SK-N-SH (cell line): ENCODE measurements at regions not wholly inside any gene's neighbourhood (a gene's known extent, or its start where the extent isn't known, plus 50 kb on each side); places are given as distances from the start of the nearest gene placed in this dataset.

Experiments used
- CTCF ChIA-PET: fragments of 300-600, 350-600 bp; formaldehyde crosslinking; extraction: SDS; loops from one replicate; lab custom pipeline; 2021; lab: Yijun Ruan, JAX
- POLR2A ChIA-PET: fragments of 350-600 bp; sonication (Branson Sonifier 250); formaldehyde crosslinking; extraction: SDS; loops from one replicate; lab custom pipeline; 2020; ENCODE audit warnings: antibody characterized with exemption, inconsistent platforms; lab: Yijun Ruan, JAX
- DNase-seq: peaks from one replicate; pipeline ENCODE4 v3.0.0; 2012
- H2AFZ ChIP-seq: fragments of 200-600 bp; sonication (generic); 2 replicates; pipeline ENCODE4 v1.8.1; 2016; ENCODE audit warnings: antibody characterized with exemption, mild to moderate bottlenecking, low read depth
- H3F3A ChIP-seq: fragments of 200-600 bp; sonication (generic); replicated peaks from 2 replicates; pipeline ENCODE3; 2016; ENCODE audit warnings: antibody characterized with exemption, mild to moderate bottlenecking; ENCODE audit not compliant: insufficient read depth
- H3K27ac ChIP-seq, 2 experiments: fragments of 200-500 bp in 1 of 2; fragments of 200-600 bp in 1 of 2; sonication (Bioruptor generic) in 1 of 2; sonication (generic), shearing (Covaris generic) in 1 of 2; 2 replicates each; pipeline versions ENCODE4 v1.5.1 to v1.6.1; 2014 to 2016; ENCODE audit warnings: low read depth in 2 of 2, inconsistent platforms in 1 of 2, low read length in 1 of 2, mild to moderate bottlenecking in 1 of 2, mixed read lengths in 1 of 2
- H3K27me3 ChIP-seq: fragments of 200-600 bp; sonication (generic), shearing (Covaris generic); 2 replicates; pipeline ENCODE4 v1.6.1; 2016; ENCODE audit warnings: mixed run types; ENCODE audit not compliant: insufficient read depth
- H3K36me3 ChIP-seq, 2 experiments: fragments of 200-500 bp in 1 of 2; fragments of 200-600 bp in 1 of 2; sonication (Bioruptor generic) in 1 of 2; sonication (generic) in 1 of 2; replicated peaks in 1 of 2; 2 replicates each; pipeline versions ENCODE3 to v1.5.1; 2014 to 2016; ENCODE audit warnings: low read length in 1 of 2, mild to moderate bottlenecking in 1 of 2; ENCODE audit not compliant: insufficient read depth in 2 of 2, control insufficient read depth in 1 of 2
- H3K4me1 ChIP-seq, 2 experiments: fragments of 200-500 bp in 1 of 2; fragments of 200-600 bp in 1 of 2; sonication (Bioruptor generic) in 1 of 2; sonication (generic), shearing (Covaris generic) in 1 of 2; 2 replicates each; pipeline versions ENCODE4 v1.5.1 to v1.6.1; 2014 to 2016; ENCODE audit warnings: low read depth in 1 of 2, low read length in 1 of 2, mixed run types in 1 of 2; ENCODE audit not compliant: insufficient read depth in 2 of 2, control insufficient read depth in 1 of 2
- H3K4me2 ChIP-seq: fragments of 200-600 bp; sonication (generic), shearing (Covaris generic); 2 replicates; pipeline ENCODE4 v1.6.1; 2017; ENCODE audit warnings: mixed run types
- H3K4me3 ChIP-seq, 2 experiments: fragments of 200-500 bp in 1 of 2; fragments of 200-600 bp in 1 of 2; sonication (Bioruptor generic) in 1 of 2; sonication (generic), shearing (Covaris generic) in 1 of 2; 2 replicates each; pipeline versions ENCODE4 v1.5.1 to v1.8.1; 2014 to 2016; ENCODE audit warnings: low read depth in 2 of 2, inconsistent platforms in 1 of 2, low read length in 1 of 2, mild to moderate bottlenecking in 1 of 2, mixed read lengths in 1 of 2, moderate library complexity in 1 of 2
- H3K79me2 ChIP-seq: fragments of 200-600 bp; sonication (generic); 2 replicates; pipeline ENCODE4 v1.8.1; 2017; ENCODE audit warnings: mild to moderate bottlenecking; ENCODE audit not compliant: insufficient read depth
- H3K9ac ChIP-seq: fragments of 200-600 bp; sonication (generic); 2 replicates; pipeline ENCODE4 v1.6.1; 2017; ENCODE audit warnings: mixed run types
- H3K9me2 ChIP-seq: fragments of 200-600 bp; sonication (generic); 2 replicates; pipeline ENCODE4 v1.6.1; 2017; ENCODE audit warnings: mixed run types
- H3K9me3 ChIP-seq: fragments of 200-600 bp; sonication (generic); 2 replicates; pipeline ENCODE4 v1.6.1; 2017; ENCODE audit warnings: mixed run types, mild to moderate bottlenecking, moderate library complexity
- H4K20me1 ChIP-seq: fragments of 200-600 bp; sonication (generic); 2 replicates; pipeline ENCODE4 v1.6.1; 2017; ENCODE audit warnings: mild to moderate bottlenecking, mixed run types; ENCODE audit not compliant: insufficient read depth
- CTCF ChIP-seq: fragments of 200-600 bp; sonication (generic); IDR thresholded peaks from 2 replicates; pipeline ENCODE4 v1.6.1; 2017; ENCODE audit warnings: antibody characterized with exemption, mild to moderate bottlenecking, moderate library complexity
- ELF1 ChIP-seq: IDR thresholded peaks from 2 replicates; pipeline ENCODE4 v1.4.0; 2012
- EP300 ChIP-seq, 2 experiments: IDR thresholded peaks; 2 replicates each; pipeline versions ENCODE4 v1.4.0 to v1.6.1; 2012; ENCODE audit warnings: borderline replicate concordance in 1 of 2, low read depth in 1 of 2, low read length in 1 of 2
- EZH2phosphoT487 ChIP-seq: fragments of 200-600 bp; sonication (generic); IDR thresholded peaks from 2 replicates; pipeline ENCODE4 v1.6.1; 2017; ENCODE audit warnings: low read depth, mixed run types, mild to moderate bottlenecking, antibody characterized with exemption, moderate library complexity, borderline replicate concordance
- FOSL2 ChIP-seq: IDR thresholded peaks from 2 replicates; pipeline ENCODE4 v1.4.0; 2012; ENCODE audit warnings: low read depth, mild to moderate bottlenecking, moderate library complexity, borderline replicate concordance
- FOXM1 ChIP-seq: IDR thresholded peaks from 2 replicates; pipeline ENCODE4 v1.4.0; 2012; ENCODE audit warnings: low read depth, mild to moderate bottlenecking
- GATA2 ChIP-seq: sonication (generic); formaldehyde crosslinking; IDR thresholded peaks from 2 replicates; pipeline ENCODE4 v1.5.0; 2020; ENCODE audit warnings: mild to moderate bottlenecking, missing genetic modification reagents
- JUND ChIP-seq: IDR thresholded peaks from 2 replicates; pipeline ENCODE4 v1.4.0; 2012
- MEF2A ChIP-seq: IDR thresholded peaks from 2 replicates; pipeline ENCODE4 v1.4.0; 2012; ENCODE audit warnings: low read depth, borderline replicate concordance
- PBX3 ChIP-seq: IDR thresholded peaks from 2 replicates; pipeline ENCODE4; 2012
- RAD21 ChIP-seq: IDR thresholded peaks from 2 replicates; pipeline ENCODE4 v1.6.1; 2012; ENCODE audit warnings: mild to moderate bottlenecking, low read length
- RCOR1 ChIP-seq: fragments of 150-350 bp; IDR thresholded peaks from 2 replicates; pipeline ENCODE4 v1.6.1; 2017; ENCODE audit warnings: antibody characterized with exemption, low read length
- RFX5 ChIP-seq: IDR thresholded peaks from 2 replicates; pipeline ENCODE4 v1.6.1; 2012; ENCODE audit warnings: mild to moderate bottlenecking, improper control_type of control experiment, low read length
- RXRA ChIP-seq: IDR thresholded peaks from 2 replicates; pipeline ENCODE4 v1.4.0; 2012; ENCODE audit warnings: low read depth, mild to moderate bottlenecking, borderline replicate concordance
- SIN3A ChIP-seq: IDR thresholded peaks from 2 replicates; pipeline ENCODE4 v1.6.1; 2012; ENCODE audit warnings: low read depth, mild to moderate bottlenecking, low read length, moderate library complexity, borderline replicate concordance
- SMC3 ChIP-seq: IDR thresholded peaks from 2 replicates; pipeline ENCODE4 v1.6.1; 2012; ENCODE audit warnings: low read depth, low read length, improper control_type of control experiment
- USF1 ChIP-seq: IDR thresholded peaks from 2 replicates; pipeline ENCODE4 v1.4.0; 2012; ENCODE audit warnings: low read depth, borderline replicate concordance
- WGBS: methylation state at CpG from one replicate; pipeline ENCODE4 v1.1.6; 2017; ENCODE audit warnings: low lambda C conversion rate; 5-methylcytosine and 5-hydroxymethylcytosine counted together
- TF ChIP-seq, protein P1 (sequence below): fragments of 150-350 bp; IDR thresholded peaks from 2 replicates; pipeline ENCODE4 v1.6.1; 2017; ENCODE audit warnings: antibody characterized with exemption, low read length, low read depth, borderline replicate concordance

DNA sequence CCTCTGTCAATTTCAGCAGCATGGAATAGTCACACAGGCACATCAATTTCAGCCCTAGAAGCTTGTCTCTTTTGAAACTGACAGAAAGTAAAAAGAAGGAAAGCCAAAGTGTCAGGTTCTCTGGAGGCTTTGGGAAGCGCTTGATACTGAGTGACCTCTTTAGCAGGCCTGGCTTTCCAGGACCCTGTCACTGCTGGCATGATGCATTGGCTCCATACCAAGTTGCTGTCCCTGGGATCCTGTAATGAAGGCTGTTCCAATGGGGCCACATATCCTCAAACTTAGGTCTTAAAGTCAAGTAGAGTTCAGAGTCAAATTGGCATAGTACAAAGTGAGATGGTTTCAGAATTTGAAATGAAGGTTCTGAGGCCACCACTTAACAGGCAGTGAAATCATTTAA is 640.9 kb downstream of the SQOR start (continued):
- TF ChIP-seq, protein P1, sequence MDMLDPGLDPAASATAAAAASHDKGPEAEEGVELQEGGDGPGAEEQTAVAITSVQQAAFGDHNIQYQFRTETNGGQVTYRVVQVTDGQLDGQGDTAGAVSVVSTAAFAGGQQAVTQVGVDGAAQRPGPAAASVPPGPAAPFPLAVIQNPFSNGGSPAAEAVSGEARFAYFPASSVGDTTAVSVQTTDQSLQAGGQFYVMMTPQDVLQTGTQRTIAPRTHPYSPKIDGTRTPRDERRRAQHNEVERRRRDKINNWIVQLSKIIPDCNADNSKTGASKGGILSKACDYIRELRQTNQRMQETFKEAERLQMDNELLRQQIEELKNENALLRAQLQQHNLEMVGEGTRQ: no peak
- no peak for TF ChIP-seq SMC3
- TF ChIP-seq EZH2phosphoT487: no peak
- no peak for TF ChIP-seq RFX5
- no peak for TF ChIP-seq USF1
- no peak for TF ChIP-seq MEF2A
- TF ChIP-seq RCOR1: no peak
- no peak for TF ChIP-seq RXRA
- TF ChIP-seq JUND: no peak

GRCh38 chr15:46277451-46277850 is 642.6 kb downstream of the SQOR start:
- TF ChIP-seq RCOR1 (no peak), FOXM1 (no peak), PBX3 (no peak), ELF1 (no peak), JUND (no peak), SIN3A (no peak), FOSL2 (no peak)
- H3K9me2 ChIP-seq: no peaks in the 10 kb centered on the region
- DNase-seq: no peak
- H3F3A ChIP-seq: no peaks in the 10 kb centered on the region
- H3K36me3 ChIP-seq: no peaks in the 10 kb centered on the region
- peak overlapping the region in 1 of 2 experiments; percentile 96; a peak in 2 of 4 replicates for H3K27ac ChIP-seq
- ChIA-PET POLR2A (interaction anchor here (0.6 to 1.5 kb wide), 2 partner anchors 10 to 198 kb away, joined by 3 to 5 read pairs; no protein-coding TSS in a partner anchor), CTCF (interaction anchor here (1.2 to 4.1 kb wide), 6 partner anchors 10 to 572 kb away, joined by 3 to 23 read pairs (median 7); no protein-coding TSS in a partner anchor)
- H2AFZ ChIP-seq: no peak overlapping the region
- H3K4me3 ChIP-seq: no peak overlapping the region
- no peaks in the 10 kb centered on the region for H4K20me1 ChIP-seq
- H3K27me3 ChIP-seq: no peaks in the 10 kb centered on the region
- no peak overlapping the region for H3K9ac ChIP-seq
- H3K4me2 ChIP-seq: no peak overlapping the region
- peaks cover 0 to 9% of the 10 kb centered on the region in 2 experiments; a peak in 2 of 4 replicates for H3K4me1 ChIP-seq
- no peaks in the 10 kb centered on the region for H3K79me2 ChIP-seq
- no peaks in the 10 kb centered on the region for H3K9me3 ChIP-seq

DNA sequence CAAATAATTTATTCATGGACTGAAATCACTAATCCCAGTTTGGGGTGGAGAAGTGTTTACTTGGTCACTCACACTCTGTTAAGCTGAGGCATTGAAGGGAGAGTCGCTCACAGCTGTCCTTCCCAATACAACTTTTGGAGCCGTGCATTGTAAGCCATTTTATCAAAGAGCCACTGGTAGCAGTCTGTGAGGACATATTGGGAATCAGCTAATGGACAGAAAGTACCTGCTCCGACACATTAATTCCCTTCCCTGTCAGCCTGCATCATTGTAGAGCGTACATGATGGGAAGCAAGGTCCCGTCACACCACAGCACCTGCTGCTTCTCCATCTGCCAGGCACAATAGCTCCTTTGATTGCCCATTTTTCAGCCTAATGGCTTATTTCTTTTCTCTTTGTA is 643.2 kb downstream of the SQOR start:
- DNase-seq: peak; percentile 36
- Histone ChIP-seq H3K4me3 (no peak overlapping the region), H3K27ac (peak overlapping the region in 1 of 2 experiments; percentile 96; a peak in 2 of 4 replicates), H2AFZ (no peak overlapping the region), H3K9me3 (no peaks in the 10 kb centered on the region), H3K9ac (no peak overlapping the region), H3K4me1 (peaks cover 0 to 9% of the 10 kb centered on the region in 2 experiments; a peak in 2 of 4 replicates), H3F3A (no peaks in the 10 kb centered on the region), H4K20me1 (no peaks in the 10 kb centered on the region), H3K79me2 (no peaks in the 10 kb centered on the region), H3K4me2 (no peak overlapping the region)
- 25% methylated on average over 5 of the region's 5 CpGs for WGBS
- TF ChIP-seq RAD21 (peak; percentile 3; the same call in 1 of the 2 replicates), GATA2 (CRISPR knock-in tag) (peak; percentile 72; the same call in 1 of the 2 replicates), RCOR1 (peak; percentile 33; the same call in 1 of the 2 replicates), EP300 (IDR thresholded peaks at IDR 0.05; ENCODE audit: borderline replicate concordance in 1 of 2, low read depth in 1 of 2, low read length in 1 of 2) (peak in 1 of 2 experiments; percentile 73; a peak in 1 of 4 replicates), PBX3 (no peak), CTCF (no peak)
- TF ChIP-seq, all 33 proteins: peak for 4
- Histone ChIP-seq H3K9me2 (no peaks in the 10 kb centered on the region), H3K27me3 (no peaks in the 10 kb centered on the region), H3K36me3 (no peaks in the 10 kb centered on the region)
- ChIA-PET CTCF (interaction anchor here (0.7 to 4.1 kb wide), 8 partner anchors 11 to 573 kb away, joined by 3 to 23 read pairs (median 8); no protein-coding TSS in a partner anchor), POLR2A (interaction anchor here (0.6 to 1.5 kb wide), 2 partner anchors 10 to 198 kb away, joined by 3 to 5 read pairs; no protein-coding TSS in a partner anchor)
